GM12874 (cell line): ENCODE measurements at regions not wholly inside any gene's neighbourhood (a gene's known extent, or its start where the extent isn't known, plus 50 kb on each side); places are given as distances from the start of the nearest gene placed in this dataset.

ENCODE experiments used
- TF ChIP-seq, protein P1 (sequence below): IDR thresholded peaks from 2 replicates; pipeline ENCODE4 v1.5.1; 2011; ENCODE audit warnings: low read depth, mild to moderate bottlenecking, control low read depth, low read length, moderate library complexity; ENCODE audit not compliant: insufficient read depth

DNA sequence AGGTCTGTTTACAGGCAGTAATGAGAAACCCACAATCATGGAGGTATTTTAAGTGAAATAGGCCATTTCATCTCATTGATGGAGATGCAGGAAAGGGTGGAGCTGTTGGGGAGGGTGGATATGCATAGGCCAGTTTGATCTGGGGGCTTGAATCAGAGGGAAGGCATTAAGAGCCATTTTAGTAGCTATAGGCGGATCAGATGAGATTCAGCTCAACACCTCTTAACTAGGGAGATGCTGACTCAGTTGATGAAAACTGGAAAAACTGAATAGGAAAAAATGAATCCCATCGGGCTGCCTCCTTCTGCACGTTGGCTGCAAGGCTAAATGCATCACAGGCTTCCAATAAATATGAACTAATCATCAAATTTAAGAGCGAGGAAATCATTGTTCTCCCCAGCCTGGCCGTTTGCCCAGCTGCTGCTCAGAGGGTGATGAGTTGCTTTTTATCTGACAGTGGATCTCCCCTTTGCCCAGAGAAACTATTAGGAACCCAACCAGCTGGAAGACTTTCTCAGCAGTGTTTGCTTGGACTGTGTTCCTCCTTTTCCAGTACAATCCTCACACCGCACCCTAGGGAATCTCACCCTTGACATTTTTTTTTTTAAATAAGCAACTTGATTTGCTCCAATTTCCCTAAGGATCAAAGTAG is 149.6 kb downstream of the SOX9 start:
- TF ChIP-seq, protein P1, sequence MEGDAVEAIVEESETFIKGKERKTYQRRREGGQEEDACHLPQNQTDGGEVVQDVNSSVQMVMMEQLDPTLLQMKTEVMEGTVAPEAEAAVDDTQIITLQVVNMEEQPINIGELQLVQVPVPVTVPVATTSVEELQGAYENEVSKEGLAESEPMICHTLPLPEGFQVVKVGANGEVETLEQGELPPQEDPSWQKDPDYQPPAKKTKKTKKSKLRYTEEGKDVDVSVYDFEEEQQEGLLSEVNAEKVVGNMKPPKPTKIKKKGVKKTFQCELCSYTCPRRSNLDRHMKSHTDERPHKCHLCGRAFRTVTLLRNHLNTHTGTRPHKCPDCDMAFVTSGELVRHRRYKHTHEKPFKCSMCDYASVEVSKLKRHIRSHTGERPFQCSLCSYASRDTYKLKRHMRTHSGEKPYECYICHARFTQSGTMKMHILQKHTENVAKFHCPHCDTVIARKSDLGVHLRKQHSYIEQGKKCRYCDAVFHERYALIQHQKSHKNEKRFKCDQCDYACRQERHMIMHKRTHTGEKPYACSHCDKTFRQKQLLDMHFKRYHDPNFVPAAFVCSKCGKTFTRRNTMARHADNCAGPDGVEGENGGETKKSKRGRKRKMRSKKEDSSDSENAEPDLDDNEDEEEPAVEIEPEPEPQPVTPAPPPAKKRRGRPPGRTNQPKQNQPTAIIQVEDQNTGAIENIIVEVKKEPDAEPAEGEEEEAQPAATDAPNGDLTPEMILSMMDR: no peak

DNA sequence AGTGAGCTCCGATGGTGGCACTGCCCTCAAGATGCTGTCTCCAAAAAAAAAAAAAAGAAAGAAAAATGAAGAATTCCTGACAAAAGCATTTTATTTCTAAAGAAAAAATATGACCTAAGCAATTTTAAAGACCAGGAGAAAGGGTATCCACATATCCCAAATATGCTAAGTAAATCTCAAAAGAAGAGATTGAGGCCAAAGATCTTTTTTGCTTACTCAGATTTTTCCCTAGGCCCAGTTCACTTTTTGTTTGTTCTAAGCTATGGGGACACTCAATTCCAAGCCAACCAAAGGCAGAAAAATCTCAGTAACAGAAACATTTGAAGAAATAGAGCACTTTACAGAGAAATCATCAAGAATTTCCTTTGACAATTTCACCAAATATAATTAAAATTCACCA is 150.8 kb downstream of the SOX9 start:
- TF ChIP-seq, protein P1: no peak

DNA sequence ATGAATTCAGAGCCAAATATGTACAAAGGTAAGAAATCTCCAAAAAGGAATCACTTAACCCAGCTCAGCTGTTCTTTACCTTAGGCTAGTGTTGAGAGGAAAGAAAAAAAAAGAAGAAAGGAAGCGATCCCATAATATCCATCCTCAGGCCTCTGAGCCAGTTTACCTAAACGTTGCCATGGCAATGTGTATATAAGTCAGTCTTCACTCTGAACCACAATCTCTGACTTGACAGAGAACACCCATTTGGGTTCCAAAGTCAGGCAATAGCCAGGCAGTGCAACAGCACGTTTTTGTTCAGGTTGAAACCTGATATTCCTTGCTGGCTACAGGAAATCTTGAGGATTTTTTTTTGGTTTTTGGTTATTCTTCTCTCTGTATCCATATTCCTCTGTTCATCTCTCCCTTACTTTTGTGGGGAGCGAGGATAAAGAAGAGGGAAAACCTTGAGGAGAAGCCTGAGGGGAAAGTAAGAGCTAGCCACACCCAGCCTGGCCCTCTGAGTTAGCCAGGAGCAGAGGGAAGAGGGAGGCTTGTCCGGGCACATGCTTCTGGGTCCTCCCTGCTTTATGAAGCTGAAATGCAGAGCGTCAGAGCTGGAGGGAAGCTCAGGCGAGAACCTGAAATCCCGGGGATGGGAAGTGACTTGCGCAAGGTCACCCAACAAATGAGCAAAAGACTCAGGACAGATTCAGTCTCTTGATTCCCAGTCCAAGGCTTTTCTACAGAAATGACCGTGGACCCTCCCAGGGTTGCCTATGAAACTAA is 152.7 kb downstream of the SOX9 start:
- TF ChIP-seq, protein P1: no peak

DNA sequence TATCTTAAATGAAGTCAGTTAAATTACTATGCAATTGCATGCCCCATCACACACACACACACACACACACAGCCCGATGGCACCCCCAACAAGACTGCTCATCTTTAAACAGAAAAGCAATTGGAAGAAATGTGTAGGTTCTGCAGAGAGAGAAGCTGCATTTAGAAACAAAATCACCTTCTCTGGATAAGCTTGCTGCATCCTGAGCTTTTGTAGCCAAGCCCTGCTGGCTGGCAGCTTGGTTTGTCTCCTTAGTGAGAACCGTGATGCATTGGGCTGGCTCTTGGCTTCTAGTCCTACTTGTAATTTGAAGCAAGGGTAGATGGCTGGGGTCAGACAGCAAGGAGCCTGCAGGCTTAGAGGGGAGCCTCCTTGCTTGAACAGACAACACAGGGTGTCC is 153.8 kb downstream of the SOX9 start:
- TF ChIP-seq, protein P1: no peak

DNA sequence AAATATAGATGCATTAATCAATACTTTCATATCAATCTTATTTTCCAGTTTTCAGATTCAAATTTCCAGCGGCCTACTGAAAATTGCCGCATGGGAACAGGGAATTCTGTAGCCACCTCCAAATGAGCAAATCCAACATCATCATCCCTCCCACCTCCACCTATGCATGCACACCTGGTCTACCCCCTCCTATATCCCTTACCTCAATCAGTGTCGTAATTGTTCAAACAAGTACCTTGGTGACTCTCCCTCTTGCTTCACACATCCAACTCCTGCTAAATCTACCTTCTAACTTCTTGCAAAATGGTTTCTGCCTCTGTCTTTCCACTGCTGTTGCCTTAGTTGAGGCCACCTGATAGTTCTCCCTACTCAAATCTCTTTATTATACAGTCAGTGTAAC is 160.1 kb downstream of the SOX9 start:
- TF ChIP-seq, protein P1: no peak

DNA sequence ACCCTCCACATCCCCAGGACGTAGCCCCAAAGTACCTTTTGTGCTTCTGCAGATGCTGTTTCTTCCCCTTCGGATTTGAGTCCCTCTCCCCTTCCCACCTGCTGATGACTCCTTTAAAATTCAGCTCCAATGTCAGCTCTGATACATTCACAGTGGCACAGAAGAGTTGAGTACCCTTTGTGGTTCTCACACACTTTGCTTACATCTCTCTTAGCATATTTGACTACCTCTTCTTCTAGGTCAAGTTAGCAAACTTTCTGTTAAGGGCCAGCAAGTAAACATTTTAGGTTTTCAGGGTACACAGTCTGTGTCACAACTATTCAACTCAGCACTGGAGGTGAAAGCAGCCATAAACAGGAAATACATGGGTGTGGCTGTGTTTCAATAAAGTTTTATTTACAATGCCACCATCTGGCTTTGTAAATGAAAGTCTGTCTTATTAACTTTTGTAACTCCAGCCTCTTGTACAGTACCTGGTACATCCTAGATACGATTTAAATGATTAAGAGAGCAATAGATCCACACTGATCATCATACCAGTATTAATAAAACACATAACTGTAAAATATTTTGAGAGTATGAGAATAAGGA is 161.7 kb downstream of the SOX9 start:
- TF ChIP-seq, protein P1: no peak

DNA sequence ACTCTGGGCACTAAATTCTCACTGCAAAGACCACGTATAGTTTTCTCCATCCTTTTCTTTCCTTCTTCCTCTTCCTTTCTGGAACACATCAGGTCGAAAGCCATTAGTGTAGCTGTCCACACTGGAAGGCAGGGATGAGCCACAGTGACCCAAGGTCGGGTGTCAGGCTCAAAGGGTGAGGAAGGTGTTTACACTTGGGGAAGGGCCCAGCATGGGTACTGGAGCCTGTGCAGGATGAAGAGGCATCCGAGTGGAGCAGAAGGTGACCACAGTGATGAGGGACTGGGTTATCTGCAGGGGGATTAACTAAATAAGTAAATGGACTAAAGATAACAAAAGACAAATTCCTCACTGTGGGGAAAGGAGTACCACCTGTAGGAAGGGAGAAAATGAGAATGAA is 164.0 kb downstream of the SOX9 start:
- TF ChIP-seq, protein P1: no peak
